DND-41 (cell line): ENCODE measurements at regions not wholly inside any gene's neighbourhood (a gene's known extent, or its start where the extent isn't known, plus 50 kb on each side); places are given as distances from the start of the nearest gene placed in this dataset.

Source experiments
- EZH2 ChIP-seq: IDR thresholded peaks from 3 replicates; pipeline ENCODE4 v1.6.1; 2012; ENCODE audit warnings: borderline replicate concordance, low read depth, mild to moderate bottlenecking, moderate library complexity, low read length, inconsistent platforms; ENCODE audit not compliant: severe bottlenecking
- TF ChIP-seq, protein P1 (sequence below): IDR thresholded peaks from 2 replicates; pipeline ENCODE4 v1.5.1; 2012; ENCODE audit warnings: borderline replicate concordance, low read length, moderate library complexity, mild to moderate bottlenecking; ENCODE audit not compliant: poor library complexity, severe bottlenecking; ENCODE audit errors: extremely low read depth

DNA sequence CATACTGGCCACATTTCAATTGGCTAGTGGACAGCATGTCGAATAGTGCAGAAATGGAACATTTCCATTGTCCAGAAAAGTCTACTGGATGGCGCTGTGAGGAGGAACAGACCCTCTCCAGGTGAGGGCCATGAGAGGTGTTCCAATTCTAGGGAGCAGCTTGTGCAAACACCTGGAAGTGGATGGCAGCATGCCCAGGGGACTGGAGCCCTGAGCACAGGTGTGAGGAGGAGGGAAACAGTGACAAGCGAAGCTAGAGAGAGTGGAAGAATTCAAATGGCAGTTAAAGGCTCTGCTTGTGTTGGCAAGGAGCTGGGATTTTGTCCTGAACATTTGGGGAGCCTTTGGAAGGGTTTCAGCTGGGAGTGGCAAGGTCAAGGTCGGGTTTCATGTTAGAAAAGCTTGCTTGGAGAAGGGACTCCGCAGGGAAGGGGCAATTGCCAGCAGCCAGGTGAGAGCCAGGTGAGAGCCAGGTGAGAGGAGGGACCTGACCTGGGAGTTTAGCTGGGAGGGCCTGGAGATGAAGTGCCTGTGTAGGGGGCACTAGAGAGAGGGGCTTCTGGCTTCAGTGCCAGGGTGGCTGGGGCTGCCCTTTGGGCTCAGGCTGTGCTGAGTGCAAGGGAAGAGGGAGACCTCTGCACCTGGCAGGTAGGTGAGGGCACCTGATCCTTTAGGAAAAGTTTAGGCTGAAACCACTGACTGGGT, 93.8 kb downstream of the LINGO1 start:
- TF ChIP-seq, protein P1, sequence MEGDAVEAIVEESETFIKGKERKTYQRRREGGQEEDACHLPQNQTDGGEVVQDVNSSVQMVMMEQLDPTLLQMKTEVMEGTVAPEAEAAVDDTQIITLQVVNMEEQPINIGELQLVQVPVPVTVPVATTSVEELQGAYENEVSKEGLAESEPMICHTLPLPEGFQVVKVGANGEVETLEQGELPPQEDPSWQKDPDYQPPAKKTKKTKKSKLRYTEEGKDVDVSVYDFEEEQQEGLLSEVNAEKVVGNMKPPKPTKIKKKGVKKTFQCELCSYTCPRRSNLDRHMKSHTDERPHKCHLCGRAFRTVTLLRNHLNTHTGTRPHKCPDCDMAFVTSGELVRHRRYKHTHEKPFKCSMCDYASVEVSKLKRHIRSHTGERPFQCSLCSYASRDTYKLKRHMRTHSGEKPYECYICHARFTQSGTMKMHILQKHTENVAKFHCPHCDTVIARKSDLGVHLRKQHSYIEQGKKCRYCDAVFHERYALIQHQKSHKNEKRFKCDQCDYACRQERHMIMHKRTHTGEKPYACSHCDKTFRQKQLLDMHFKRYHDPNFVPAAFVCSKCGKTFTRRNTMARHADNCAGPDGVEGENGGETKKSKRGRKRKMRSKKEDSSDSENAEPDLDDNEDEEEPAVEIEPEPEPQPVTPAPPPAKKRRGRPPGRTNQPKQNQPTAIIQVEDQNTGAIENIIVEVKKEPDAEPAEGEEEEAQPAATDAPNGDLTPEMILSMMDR, result no peak
- TF ChIP-seq EZH2, result no peak
